ENCODE measurements at regions not wholly inside any gene's neighbourhood (a gene's known extent, or its start where the extent isn't known, plus 50 kb on each side); places are given as distances from the start of the nearest gene placed in this dataset.

- no peaks in the 10 kb centered on the region for H3K9me3 ChIP-seq (ENCODE audit: control insufficient read depth in 2 of 2, low read length in 2 of 2)
- H3K27ac ChIP-seq (ENCODE audit: low read length), result no peak overlapping the region
- H3K4me3 ChIP-seq (ENCODE audit: low read length in 2 of 2), result no peak overlapping the region
- H3K9ac ChIP-seq (ENCODE audit: low read length in 2 of 2), result no peak overlapping the region
- H3K27me3 ChIP-seq (ENCODE audit: control insufficient read depth in 1 of 2, insufficient read depth in 2 of 2, low read length in 2 of 2), result peaks cover 8 to 13% of the 10 kb centered on the region in 2 donors
- H3K4me1 ChIP-seq (ENCODE audit: control insufficient read depth, insufficient read depth, low read length), result no peaks in the 10 kb centered on the region
- no peaks in the 10 kb centered on the region for H3K36me3 ChIP-seq (ENCODE audit: control insufficient read depth in 2 of 2, insufficient read depth in 2 of 2, low read length in 2 of 2)
Measured at GRCh38 chr1:30277415-30277814, 446.0 kb downstream of the MATN1 start.

GRCh38 chr1:30275926-30276764 is 447.2 kb downstream of the MATN1 start:
- Histone ChIP-seq H3K27ac (ENCODE audit: low read length) (no peak overlapping the region), H3K9me3 (ENCODE audit: control insufficient read depth in 2 of 2, low read length in 2 of 2) (no peaks in the 10 kb centered on the region), H3K27me3 (ENCODE audit: control insufficient read depth in 1 of 2, insufficient read depth in 2 of 2, low read length in 2 of 2) (peaks cover 8 to 17% of the 10 kb centered on the region in 2 donors), H3K36me3 (ENCODE audit: control insufficient read depth in 2 of 2, insufficient read depth in 2 of 2, low read length in 2 of 2) (no peaks in the 10 kb centered on the region), H3K4me1 (ENCODE audit: control insufficient read depth, insufficient read depth, low read length) (no peaks in the 10 kb centered on the region), H3K4me3 (ENCODE audit: low read length in 2 of 2) (no peak overlapping the region), H3K9ac (ENCODE audit: low read length in 2 of 2) (no peak overlapping the region)

- no peaks in the 10 kb centered on the region for H3K36me3 ChIP-seq (ENCODE audit: control insufficient read depth in 2 of 2, insufficient read depth in 2 of 2, low read length in 2 of 2)
- H3K4me1 ChIP-seq (ENCODE audit: control insufficient read depth, insufficient read depth, low read length), result no peaks in the 10 kb centered on the region
- peaks cover 8 to 19% of the 10 kb centered on the region in 2 donors for H3K27me3 ChIP-seq (ENCODE audit: control insufficient read depth in 1 of 2, insufficient read depth in 2 of 2, low read length in 2 of 2)
- no peaks in the 10 kb centered on the region for H3K9me3 ChIP-seq (ENCODE audit: control insufficient read depth in 2 of 2, low read length in 2 of 2)
- H3K4me3 ChIP-seq (ENCODE audit: low read length in 2 of 2), result no peak overlapping the region
- no peak overlapping the region for H3K27ac ChIP-seq (ENCODE audit: low read length)
- no peak overlapping the region for H3K9ac ChIP-seq (ENCODE audit: low read length in 2 of 2)
Measured at GRCh38 chr1:30274976-30275621, 448.3 kb downstream of the MATN1 start.

- no peaks in the 10 kb centered on the region for H3K9me3 ChIP-seq (ENCODE audit: control insufficient read depth in 2 of 2, low read length in 2 of 2)
- H3K9ac ChIP-seq (ENCODE audit: low read length in 2 of 2), result no peak overlapping the region
- peaks cover 8 to 20% of the 10 kb centered on the region in 2 donors for H3K27me3 ChIP-seq (ENCODE audit: control insufficient read depth in 1 of 2, insufficient read depth in 2 of 2, low read length in 2 of 2)
- H3K27ac ChIP-seq (ENCODE audit: low read length), result no peak overlapping the region
- no peaks in the 10 kb centered on the region for H3K4me1 ChIP-seq (ENCODE audit: control insufficient read depth, insufficient read depth, low read length)
- H3K4me3 ChIP-seq (ENCODE audit: low read length in 2 of 2), result no peak overlapping the region
- H3K36me3 ChIP-seq (ENCODE audit: control insufficient read depth in 2 of 2, insufficient read depth in 2 of 2, low read length in 2 of 2), result no peaks in the 10 kb centered on the region
Measured at GRCh38 chr1:30274173-30274970, 449.0 kb downstream of the MATN1 start.

- H3K27me3 ChIP-seq (ENCODE audit: control insufficient read depth in 1 of 2, insufficient read depth in 2 of 2, low read length in 2 of 2), result peaks cover 8 to 25% of the 10 kb centered on the region in 2 donors
- no peak overlapping the region for H3K27ac ChIP-seq (ENCODE audit: low read length)
- H3K4me3 ChIP-seq (ENCODE audit: low read length in 2 of 2), result no peak overlapping the region
Measured at GRCh38 chr1:30273456-30273855, 449.9 kb downstream of the MATN1 start.

GRCh38 chr1:30273021-30273325 is 450.4 kb downstream of the MATN1 start:
- Histone ChIP-seq H3K9me3 (ENCODE audit: control insufficient read depth in 2 of 2, low read length in 2 of 2) (no peaks in the 10 kb centered on the region), H3K27ac (ENCODE audit: low read length) (no peak overlapping the region), H3K27me3 (ENCODE audit: control insufficient read depth in 1 of 2, insufficient read depth in 2 of 2, low read length in 2 of 2) (peaks cover 8 to 25% of the 10 kb centered on the region in 2 donors)

More at GRCh38 chr1:30273456-30273855, 449.9 kb downstream of the MATN1 start:
- no peaks in the 10 kb centered on the region for H3K9me3 ChIP-seq (ENCODE audit: control insufficient read depth in 2 of 2, low read length in 2 of 2)
- no peaks in the 10 kb centered on the region for H3K36me3 ChIP-seq (ENCODE audit: control insufficient read depth in 2 of 2, insufficient read depth in 2 of 2, low read length in 2 of 2)
- no peak overlapping the region for H3K9ac ChIP-seq (ENCODE audit: low read length in 2 of 2)
- H3K4me1 ChIP-seq (ENCODE audit: control insufficient read depth, insufficient read depth, low read length), result no peaks in the 10 kb centered on the region

GRCh38 chr1:30272277-30273020 is 450.9 kb downstream of the MATN1 start:
- Histone ChIP-seq H3K9ac (ENCODE audit: low read length in 2 of 2) (no peak overlapping the region), H3K27ac (ENCODE audit: low read length) (no peak overlapping the region), H3K27me3 (ENCODE audit: control insufficient read depth in 1 of 2, insufficient read depth in 2 of 2, low read length in 2 of 2) (peaks cover 6 to 28% of the 10 kb centered on the region in 2 donors), H3K4me1 (ENCODE audit: control insufficient read depth, insufficient read depth, low read length) (no peaks in the 10 kb centered on the region), H3K36me3 (ENCODE audit: control insufficient read depth in 2 of 2, insufficient read depth in 2 of 2, low read length in 2 of 2) (no peaks in the 10 kb centered on the region), H3K9me3 (ENCODE audit: control insufficient read depth in 2 of 2, low read length in 2 of 2) (no peaks in the 10 kb centered on the region), H3K4me3 (ENCODE audit: low read length in 2 of 2) (no peak overlapping the region)

More at GRCh38 chr1:30273021-30273325, 450.4 kb downstream of the MATN1 start:
- Histone ChIP-seq H3K36me3 (ENCODE audit: control insufficient read depth in 2 of 2, insufficient read depth in 2 of 2, low read length in 2 of 2) (no peaks in the 10 kb centered on the region), H3K4me1 (ENCODE audit: control insufficient read depth, insufficient read depth, low read length) (no peaks in the 10 kb centered on the region), H3K4me3 (ENCODE audit: low read length in 2 of 2) (no peak overlapping the region), H3K9ac (ENCODE audit: low read length in 2 of 2) (no peak overlapping the region)

- Histone ChIP-seq H3K27ac (ENCODE audit: low read length) (no peak overlapping the region), H3K4me1 (ENCODE audit: control insufficient read depth, insufficient read depth, low read length) (no peaks in the 10 kb centered on the region), H3K27me3 (ENCODE audit: control insufficient read depth in 1 of 2, insufficient read depth in 2 of 2, low read length in 2 of 2) (peaks cover 4 to 27% of the 10 kb centered on the region in 2 donors), H3K9me3 (ENCODE audit: control insufficient read depth in 2 of 2, low read length in 2 of 2) (no peaks in the 10 kb centered on the region), H3K4me3 (ENCODE audit: low read length in 2 of 2) (no peak overlapping the region), H3K9ac (ENCODE audit: low read length in 2 of 2) (no peak overlapping the region), H3K36me3 (ENCODE audit: control insufficient read depth in 2 of 2, insufficient read depth in 2 of 2, low read length in 2 of 2) (no peaks in the 10 kb centered on the region)
Measured at GRCh38 chr1:30271401-30272276, 451.7 kb downstream of the MATN1 start.

GRCh38 chr1:30270461-30270860 is 452.9 kb downstream of the MATN1 start:
- no peaks in the 10 kb centered on the region for H3K36me3 ChIP-seq (ENCODE audit: control insufficient read depth in 2 of 2, insufficient read depth in 2 of 2, low read length in 2 of 2)
- H3K9ac ChIP-seq (ENCODE audit: low read length in 2 of 2), result no peak overlapping the region
- no peaks in the 10 kb centered on the region for H3K9me3 ChIP-seq (ENCODE audit: control insufficient read depth in 2 of 2, low read length in 2 of 2)
- no peak overlapping the region for H3K27ac ChIP-seq (ENCODE audit: low read length)
- no peak overlapping the region for H3K4me3 ChIP-seq (ENCODE audit: low read length in 2 of 2)
- H3K27me3 ChIP-seq (ENCODE audit: control insufficient read depth in 1 of 2, insufficient read depth in 2 of 2, low read length in 2 of 2), result peaks cover 1 to 22% of the 10 kb centered on the region in 2 donors
- H3K4me1 ChIP-seq (ENCODE audit: control insufficient read depth, insufficient read depth, low read length), result no peaks in the 10 kb centered on the region
